ENCODE measurements at regions not wholly inside any gene's neighbourhood (a gene's known extent, or its start where the extent isn't known, plus 50 kb on each side); places are given as distances from the start of the nearest gene placed in this dataset.
"Not testable (repeated sequence)": the region's sequence is repeated elsewhere in the genome, so short reads cannot be mapped to it uniquely, and the experiment has no call there.

DNA sequence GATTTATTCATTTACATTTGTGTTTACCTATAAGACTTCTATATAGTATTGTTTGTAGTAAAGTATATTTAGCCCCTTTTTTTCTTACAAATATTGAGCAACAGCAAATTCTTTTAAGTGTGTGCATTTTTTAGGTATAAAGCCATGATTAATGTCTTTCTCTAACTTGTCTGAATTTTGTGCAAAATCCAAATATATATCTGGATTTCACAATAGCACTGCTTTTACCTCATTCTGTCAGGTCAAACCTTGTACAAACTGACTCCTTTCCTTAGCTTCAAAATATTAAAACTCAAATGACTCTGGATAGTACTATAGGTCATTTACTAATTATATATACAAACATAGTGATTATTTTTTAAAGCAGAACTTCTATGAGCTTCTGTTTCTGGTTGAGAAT, 563.0 kb upstream of the SPRY2 start:
- FAIRE-seq, result no peak

DNA sequence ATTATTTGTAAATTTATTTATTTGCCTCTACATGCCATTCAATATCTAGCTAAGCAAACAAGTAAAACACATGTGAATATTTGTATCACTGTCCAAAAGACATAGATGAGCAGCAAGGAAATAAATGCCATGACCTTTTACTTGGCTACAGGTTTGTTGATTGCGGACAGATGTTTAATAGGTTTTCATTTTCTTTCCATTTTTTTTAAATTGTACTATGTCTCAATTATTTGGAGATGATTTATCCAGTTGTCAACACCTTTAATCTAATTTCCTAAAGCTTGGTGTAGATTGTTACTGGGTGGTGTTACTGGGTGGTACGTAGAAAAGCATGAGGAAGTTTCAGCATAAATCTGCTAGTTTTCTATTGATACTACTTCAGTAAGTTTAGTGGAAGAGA, 560.6 kb upstream of the SPRY2 start:
- FAIRE-seq, result no peak

DNA sequence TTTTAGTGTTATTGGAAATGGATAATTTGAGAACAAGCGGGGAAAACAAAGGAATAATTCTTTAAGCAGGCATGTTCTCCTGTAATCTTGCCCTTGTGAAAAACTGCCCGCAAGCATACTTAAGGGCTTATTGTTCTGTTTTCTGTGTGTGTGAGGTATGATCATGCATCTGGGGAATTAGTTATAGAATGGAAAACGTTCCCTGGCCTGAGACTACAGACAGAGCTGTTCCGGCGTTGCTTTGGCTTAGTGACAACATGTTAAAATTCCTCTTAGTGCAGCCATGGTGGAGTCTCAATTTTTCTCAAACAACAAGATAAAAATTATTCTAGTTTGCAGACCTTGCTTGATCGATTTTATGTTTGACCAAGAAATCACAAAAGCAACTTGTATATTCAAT, 560.2 kb upstream of the SPRY2 start:
- no peak for FAIRE-seq

DNA sequence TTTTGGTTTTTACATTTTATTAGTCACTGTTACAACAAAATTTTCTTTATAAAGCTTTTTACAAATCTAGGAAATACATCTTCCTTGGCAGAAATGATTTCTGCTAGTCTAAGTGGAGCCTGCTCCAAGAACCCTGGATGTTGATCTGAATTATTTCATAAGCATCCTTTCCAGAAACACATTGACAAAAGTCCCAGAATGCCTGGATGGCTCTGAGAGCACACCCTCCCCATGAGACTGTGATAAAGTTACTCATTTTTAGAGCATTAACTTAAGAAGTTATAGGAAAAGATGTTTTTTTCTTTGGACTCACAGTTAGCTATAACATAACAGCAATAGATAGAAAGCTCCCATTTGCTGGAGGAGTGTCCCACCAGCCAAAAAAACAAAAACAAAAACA, 559.6 kb upstream of the SPRY2 start:
- no peak for FAIRE-seq

DNA sequence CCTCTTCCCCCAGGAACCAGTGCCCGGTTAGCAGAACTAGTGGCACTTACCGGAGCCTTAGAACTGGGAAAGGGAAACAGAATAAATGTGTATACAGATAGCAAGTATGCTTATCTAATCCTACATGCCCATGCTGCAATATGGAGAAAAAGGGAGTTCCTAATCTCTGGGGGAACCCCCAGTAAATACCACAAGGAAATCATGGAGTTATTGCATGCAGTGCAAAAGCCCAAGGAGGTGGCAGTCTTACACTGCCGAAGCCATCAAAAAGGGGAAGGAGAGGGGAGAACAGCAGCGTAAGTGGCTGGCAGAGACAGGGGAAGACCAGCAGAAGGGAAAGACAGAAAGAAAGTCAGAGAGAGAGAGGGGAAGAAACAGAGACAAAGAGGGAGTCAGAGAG, 556.7 kb upstream of the SPRY2 start:
- FAIRE-seq, result not testable (repeated sequence)

DNA sequence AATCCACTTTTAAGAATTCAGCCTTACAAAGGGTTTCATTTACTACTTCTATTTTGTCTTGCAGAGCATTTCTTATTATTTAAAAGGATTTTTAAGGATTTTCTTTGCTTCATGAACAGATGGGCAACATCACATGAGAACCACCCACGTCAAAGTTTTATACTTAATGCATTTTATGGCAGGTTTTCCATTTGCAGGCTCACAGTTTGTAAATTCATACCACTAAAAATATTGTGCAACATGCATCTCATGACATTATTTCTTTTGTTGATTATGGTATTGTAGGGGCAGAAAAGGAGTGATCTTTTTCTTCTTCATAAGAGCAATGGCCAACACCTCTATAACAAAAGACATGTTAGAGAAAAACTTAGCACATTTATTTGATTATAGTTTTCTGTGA, 554.0 kb upstream of the SPRY2 start:
- no peak for FAIRE-seq

DNA sequence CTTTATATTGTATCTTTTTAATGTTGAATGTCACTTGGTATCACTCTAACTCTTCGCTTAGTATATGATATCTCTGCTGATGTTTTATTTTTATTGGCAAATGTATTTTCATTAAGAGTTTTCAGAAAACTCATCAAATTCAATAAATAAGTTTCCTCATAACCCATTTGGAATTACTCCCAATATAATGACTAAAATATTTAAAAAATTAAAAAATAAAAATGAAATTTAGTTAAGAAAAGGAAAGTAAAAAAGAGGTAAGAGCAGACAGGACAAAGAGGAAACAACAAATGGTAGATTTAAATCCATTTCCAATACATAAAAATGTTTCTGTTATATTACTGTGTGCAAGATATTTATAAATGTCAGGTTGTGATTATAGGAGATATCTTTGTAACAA, 548.9 kb upstream of the SPRY2 start:
- FAIRE-seq, result peak; percentile 51

DNA sequence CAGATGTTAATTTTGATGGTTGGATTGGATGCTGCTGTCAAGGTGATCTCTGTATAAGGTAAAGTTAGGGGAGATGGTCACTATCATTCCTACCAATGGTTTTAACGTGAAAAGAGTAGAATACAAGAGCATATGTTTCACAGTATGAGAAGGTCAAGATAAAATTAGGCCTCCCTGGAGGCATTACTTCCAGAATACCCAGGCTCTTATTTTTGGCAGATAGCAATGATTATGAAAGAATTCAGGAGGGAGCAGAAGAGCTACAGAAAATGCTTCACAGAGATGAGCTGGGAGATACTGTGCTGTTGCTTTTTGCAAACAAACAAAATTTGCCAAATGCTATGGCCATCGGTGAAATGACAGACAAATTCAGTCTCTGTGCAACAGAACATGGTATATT, 547.5 kb upstream of the SPRY2 start:
- no peak for FAIRE-seq

DNA sequence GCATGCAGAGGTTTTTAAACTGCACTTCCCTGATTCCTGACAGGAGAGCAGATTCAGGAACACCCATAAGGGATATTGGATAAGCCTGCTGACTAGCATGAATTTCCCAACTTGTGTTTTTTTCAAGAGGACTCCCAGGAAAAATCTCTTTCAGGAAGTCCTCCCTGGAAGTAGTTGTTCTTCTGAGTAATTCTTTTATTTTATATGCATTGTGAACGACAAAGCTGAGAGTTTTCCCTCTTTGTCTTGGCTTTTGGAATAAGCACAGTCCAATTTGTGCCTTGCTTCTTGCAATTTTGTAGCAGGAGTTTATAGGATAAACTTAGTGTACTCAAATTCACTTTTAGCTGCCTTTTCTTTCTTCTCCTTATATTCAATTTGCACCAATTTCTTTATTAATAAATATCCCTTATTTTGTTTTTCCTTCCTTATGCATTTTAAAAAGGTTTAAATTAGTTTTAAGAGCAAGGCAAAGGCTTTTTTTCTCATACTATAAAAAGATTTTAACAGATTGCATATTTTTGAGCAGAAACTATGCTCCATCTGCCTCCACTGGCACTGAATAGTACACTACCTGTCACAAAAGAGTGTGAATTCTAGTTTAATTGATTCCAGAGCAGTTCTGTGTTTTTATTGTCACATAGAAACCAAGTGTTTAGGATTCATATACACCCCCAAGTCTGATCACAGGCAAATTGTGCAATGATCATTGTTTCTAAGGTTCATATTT, 543.3 kb upstream of the SPRY2 start:
- no peak for FAIRE-seq

DNA sequence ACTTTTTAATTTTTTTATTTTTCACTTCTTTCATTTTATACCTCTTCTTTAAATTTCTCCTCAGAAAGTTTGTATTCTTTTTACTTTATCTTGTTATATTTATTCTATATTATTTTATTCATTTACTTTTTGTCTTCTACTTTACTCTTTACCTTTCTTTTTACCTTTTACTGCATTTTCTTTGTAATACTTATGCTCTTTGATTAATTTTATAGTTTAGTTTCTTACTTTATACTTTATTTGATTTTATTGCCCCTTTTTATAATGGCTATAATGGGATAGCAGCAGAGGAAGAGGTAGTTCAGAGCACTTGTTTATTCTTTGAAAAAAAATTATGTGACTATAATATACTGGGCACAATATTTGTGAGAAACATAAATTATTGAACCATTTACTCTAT, 542.6 kb upstream of the SPRY2 start:
- peak; percentile 93 for FAIRE-seq

DNA sequence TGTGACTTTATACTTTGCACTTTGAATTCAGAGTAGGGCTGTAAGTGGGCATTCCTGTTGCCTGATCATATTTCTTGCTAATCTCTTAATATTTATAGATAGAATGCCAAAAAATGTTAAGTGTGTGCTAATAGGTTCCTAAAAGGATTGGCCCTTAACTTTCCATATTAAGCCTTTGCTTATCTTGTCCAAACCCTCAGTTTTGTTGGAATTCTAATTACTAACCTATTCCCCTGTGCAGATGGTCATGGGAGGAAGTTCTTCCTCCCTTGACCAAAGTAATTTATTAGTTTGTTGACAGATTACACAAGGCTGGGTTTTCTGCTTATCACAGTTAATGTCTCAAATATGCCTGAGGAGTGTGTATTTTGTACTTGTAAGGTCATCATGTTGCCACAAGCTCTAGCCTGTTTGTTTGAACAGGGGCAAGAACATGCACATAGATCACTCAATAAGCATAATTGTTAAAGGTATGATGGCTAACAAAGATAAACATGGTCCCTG, 541.1 kb upstream of the SPRY2 start:
- FAIRE-seq, result peak; percentile 89

DNA sequence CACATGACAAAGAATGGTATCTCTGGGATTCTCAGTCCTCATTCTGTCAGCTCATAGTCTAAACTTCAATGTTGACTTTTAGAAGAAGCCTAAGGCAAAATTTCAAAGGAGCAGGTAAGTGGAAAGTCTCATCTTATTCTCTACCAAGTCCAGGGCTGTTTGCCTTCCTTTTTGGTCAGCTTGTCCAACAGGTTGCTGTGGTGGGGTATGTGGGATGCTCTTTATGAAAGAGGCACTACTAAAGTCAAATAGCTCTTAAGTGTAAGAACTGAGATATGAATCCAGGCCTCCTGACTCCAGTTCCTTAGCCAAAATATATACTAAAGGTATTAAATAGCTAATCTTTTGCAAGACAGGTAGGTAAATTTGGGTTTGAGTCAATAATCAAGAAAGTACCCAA, 540.6 kb upstream of the SPRY2 start:
- no peak for FAIRE-seq

DNA sequence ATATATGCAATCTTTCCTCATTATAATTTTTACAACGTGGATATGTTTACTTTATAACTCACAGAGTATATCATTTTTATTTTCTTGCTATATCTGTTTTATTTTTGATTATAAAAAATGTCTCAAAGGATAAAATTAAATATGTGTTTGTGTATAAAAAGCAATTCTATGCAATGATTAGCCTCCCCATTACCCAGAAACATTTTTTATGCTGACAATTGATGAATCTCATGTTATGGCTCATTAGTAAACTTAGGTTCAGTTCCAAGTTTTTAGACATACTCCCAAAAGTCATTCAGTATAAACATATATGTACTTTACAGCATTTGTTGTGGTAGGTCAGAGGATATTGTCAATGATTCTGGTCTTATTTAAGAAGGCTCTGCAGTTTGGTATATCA, 540.1 kb upstream of the SPRY2 start:
- no peak for FAIRE-seq

DNA sequence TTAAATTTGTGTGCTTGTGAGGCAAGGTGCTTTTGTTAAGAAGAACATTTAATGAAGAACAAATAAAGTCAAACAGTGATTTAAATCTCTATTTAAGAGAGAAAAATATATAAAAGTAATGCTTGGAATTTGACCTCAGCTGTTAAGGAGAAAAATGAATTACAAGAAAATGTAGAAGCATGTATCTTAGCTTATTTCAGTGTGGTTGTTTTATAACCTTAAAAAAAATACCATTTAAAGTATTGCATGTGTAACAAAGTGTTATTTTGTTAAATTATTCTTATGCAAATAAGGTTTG, 537.0 kb upstream of the SPRY2 start:
- no peak for FAIRE-seq

DNA sequence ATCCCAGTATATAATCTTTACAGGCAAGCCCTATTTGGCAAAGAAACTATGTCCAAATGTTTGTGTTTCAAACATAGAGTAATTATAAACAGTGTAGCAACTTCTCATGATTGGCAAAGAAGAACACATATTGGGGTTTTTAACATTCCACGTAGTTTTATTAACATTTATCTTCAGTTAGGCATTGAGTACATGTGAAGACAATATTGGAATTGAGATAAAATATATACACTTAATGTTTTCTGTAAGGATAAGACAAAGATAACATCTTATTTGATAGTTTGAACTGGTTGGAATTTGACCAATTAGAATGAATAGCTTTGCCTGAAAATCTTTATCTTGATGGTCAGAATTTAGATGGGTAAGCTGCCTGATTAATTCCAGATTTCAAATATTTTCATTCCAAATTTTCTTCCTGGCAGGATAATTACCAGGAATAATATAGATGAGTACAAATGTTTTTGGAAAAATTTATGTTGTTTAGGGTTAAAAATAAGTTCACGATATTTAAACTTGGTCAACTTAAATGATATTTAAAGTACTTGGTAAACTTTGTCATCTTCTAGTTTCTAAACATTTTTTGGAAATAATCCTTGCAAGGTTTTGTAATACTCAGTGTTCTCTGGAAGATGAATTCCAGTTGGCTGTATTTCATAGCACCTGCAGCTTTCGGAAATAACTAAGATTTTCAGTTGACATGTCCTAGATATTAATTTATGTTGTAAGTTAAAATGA, 536.5 kb upstream of the SPRY2 start:
- peak; percentile 95 for FAIRE-seq

DNA sequence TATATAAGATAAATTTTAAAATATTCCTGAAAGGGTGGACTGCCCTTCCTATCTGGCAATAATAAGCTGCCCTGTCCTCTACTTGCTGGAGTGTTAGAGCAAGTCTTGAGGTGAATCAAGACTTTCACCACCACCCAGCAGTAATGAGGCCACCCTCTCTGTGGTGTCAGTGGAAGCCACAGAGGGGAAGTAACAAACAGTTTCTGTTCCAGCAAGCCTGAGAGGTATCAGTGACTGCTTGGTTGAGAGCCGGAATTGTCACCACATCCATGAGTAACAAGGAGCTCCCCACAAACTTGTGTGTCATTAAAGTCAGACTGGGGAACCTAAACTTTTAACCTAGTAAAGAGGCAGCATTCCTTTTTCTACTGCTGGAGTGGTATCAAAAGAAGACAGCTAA, 532.7 kb upstream of the SPRY2 start:
- FAIRE-seq, result no peak

DNA sequence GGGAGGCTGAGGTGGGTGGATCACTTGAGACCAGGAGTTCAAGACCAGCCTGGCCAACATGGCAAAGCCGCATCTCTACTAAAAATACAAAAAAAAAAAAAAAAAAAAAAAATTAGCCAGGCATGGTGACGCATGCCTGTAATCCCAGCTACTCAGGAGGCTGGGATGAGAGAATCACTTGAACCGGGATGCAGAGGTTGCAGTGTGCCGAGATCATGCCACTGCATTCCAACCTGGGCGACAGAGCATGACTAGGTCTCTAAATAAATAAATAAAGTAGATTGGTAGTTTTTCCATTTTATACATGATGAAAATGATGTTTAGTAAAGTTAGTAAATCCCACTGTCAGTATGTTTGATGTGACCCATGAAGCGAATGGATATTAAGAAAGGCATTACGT, 531.0 kb upstream of the SPRY2 start:
- not testable (repeated sequence) for FAIRE-seq

DNA sequence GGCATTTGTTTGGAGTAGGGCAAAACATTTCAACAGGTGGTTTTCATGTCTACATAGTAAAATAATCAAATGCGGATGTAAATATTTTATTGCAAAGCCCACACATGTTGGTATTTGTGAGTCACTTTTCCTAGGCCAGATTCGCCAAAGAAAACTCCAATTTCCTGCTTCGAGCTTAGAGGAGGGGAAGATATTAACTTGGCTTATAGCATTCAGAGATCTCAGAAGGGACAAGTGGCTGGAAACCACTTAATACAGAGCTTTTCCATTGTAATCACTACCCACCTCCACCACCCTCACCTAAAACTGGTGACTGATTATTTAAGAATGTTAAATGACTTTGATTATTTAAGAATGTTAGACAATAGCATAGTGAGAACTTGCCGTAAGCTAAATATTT, 530.6 kb upstream of the SPRY2 start:
- FAIRE-seq, result no peak

DNA sequence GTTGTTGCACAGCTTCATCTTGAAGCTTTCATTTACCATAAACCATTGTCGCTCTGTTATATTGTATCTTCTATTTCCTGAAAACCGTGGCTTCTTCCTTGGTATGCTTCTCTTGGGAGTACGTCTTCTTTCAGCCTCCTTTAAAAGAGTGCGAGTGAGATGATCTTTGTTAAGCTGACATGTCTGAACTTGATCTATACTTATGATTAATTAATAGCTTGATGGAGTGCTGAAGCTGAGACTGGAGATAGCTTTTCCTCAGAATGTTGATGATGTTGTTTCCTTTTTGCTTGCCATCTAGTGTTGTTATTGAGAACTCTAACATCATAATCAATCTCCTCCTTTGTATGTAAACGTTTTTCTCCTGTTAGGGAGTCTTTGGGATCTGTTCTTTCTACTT, 529.3 kb upstream of the SPRY2 start:
- FAIRE-seq, result no peak

DNA sequence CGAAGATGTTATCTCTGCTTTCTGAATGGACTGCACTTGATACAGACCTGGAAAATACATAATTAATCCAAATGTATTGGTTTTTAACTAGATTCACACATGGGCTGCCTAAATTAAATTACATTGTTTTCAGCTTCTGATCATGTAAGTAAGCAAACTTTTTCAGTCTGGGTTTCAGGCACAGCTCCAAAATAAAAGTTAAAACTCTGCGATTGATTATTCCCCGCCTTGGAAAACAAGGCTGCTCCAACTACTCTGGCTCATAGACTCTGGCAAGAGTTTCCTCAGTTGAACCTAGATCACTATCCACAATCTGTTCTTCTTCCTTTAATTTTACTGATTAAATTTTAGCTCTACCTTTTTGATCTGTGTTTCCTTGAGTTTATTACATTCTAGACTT, 526.0 kb upstream of the SPRY2 start:
- no peak for FAIRE-seq

DNA sequence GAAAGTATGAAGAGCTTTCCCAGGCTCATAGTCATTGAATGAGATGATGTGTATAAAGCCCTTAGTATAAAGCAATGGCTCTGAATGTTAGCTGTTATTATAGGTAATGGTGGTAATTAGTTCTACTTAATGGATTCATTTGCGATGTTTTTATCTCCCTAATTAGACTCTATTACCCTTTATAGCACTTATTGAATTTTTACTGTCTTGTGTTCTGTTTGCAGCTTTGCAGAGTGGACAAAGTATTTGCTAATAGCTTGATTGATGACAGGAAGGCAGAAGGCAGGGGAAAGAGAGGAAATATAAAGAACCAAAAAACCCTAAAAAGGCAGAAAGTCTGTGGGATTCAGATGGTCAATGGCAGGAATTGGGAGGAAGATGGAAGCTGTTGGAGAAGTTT, 524.4 kb upstream of the SPRY2 start:
- no peak for FAIRE-seq

DNA sequence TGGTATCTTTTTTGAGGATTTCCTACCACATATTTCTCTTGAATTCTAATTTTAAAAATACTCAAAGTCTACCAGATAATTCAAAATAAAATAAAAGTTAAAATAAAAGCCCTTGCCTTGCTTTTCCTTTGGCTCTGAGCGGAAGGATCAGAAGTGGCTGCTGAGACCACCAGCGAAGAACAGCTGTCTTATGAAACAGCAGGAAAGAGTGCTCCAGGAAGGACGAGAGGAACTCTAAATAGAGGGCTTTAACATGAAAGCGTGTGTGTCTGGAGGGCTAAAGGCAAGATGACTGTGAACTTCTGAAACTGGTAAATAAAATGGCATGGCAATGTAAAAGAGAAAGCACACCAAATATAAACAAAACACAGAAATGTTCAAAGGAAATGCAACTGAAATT, 521.5 kb upstream of the SPRY2 start:
- peak; percentile 90 for FAIRE-seq

DNA sequence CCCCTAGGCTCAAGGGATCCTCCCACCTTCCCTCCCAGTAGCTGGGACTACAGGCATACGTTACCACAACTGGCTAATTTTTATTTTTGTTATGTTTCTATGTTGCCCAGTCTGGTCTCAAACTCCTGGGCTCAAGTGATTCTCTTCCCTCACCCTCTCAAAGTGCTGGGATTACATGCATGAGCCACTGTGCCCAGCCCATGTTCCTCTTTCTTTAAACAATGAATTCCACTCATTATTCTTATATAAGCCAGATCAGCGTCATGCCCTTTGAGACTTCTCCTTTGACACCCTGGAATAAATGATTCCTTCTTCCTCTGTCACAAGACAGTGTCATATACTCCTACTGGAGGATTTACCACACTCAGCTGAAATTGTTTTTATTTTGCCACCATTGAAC, 519.9 kb upstream of the SPRY2 start:
- FAIRE-seq, result no peak

DNA sequence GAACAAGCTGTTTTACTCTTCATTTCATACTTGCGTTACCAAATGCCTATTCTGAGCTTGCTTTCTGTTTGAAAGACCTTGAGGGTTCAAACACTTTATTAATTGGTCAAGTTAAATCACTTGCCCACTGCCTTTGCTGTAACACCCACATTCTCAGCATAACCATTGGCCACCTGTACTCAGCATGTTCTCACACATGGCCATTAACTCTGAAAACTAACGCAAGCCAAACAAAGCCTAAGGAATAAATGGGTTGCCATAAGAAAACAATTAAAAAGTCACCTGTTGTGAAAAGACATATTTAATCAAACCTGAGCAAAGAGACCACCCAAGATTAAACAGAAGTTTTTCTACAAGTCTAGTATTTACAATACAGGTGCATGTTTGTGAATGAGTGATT, 517.2 kb upstream of the SPRY2 start:
- FAIRE-seq, result no peak

DNA sequence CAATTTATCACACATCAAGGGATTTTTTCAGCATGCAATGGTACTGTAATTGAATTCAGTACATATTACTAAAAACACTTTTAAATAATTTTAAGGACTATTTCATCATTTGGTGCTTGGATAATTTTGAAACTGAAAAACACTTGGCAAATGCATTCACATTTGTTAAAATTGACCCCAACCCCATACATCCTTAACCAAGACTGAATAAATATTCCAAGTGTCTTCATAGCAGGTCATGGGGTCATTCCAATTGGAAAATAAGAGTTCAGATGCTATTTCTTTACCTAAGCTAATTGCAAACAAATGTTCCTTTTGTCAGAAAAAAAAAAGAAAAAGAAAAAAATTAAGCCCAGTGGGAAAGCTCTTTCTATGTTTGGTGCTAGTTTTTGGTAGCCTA, 516.4 kb upstream of the SPRY2 start:
- peak; percentile 97 for FAIRE-seq
